HFF-Myc (cell line): ENCODE measurements at regions not wholly inside any gene's neighbourhood (a gene's known extent, or its start where the extent isn't known, plus 50 kb on each side); places are given as distances from the start of the nearest gene placed in this dataset.

ENCODE experiments used
- DNase-seq: peaks from one replicate; pipeline ENCODE4 v3.0.0-alpha.2; 2011; ENCODE audit warnings: low read depth; ENCODE audit errors: extremely low read depth
- H3K4me3 ChIP-seq: replicated peaks from 2 replicates; pipeline ENCODE4 v1.5.1; 2011; ENCODE audit warnings: low read depth, mild to moderate bottlenecking, control low read depth, low read length
- CTCF ChIP-seq: IDR thresholded peaks from 2 replicates; pipeline ENCODE4 v1.5.1; 2012; ENCODE audit warnings: mild to moderate bottlenecking, low read depth, low read length, control low read depth; ENCODE audit errors: missing control alignments

GRCh38 chr20:19960745-19961144, 56.4 kb upstream of the NAA20 start:
- TF ChIP-seq CTCF = no peak
- DNase-seq = no peak

GRCh38 chr20:19961293-19961692, 55.9 kb upstream of the NAA20 start:
- no peak for TF ChIP-seq CTCF
- no peak overlapping the region for H3K4me3 ChIP-seq
- no peak for DNase-seq

More at GRCh38 chr20:19960745-19961144, 56.4 kb upstream of the NAA20 start:
- H3K4me3 ChIP-seq = no peak overlapping the region

GRCh38 chr20:19962958-19963357, 54.2 kb upstream of the NAA20 start:
- no peak for DNase-seq
- no peak for TF ChIP-seq CTCF
- H3K4me3 ChIP-seq = no peak overlapping the region

GRCh38 chr20:19964289-19965265, 52.6 kb upstream of the NAA20 start:
- DNase-seq = peak; percentile 96
- H3K4me3 ChIP-seq = no peak overlapping the region
- no peak for TF ChIP-seq CTCF

- no peak overlapping the region for H3K4me3 ChIP-seq
- TF ChIP-seq CTCF = no peak
These were observed 50.3 kb upstream of the NAA20 start for GRCh38 chr20:19966840-19967239.

More at GRCh38 chr20:19966840-19967239, 50.3 kb upstream of the NAA20 start:
- no peak for DNase-seq
